A673 (cell line): ENCODE measurements at regions not wholly inside any gene's neighbourhood (a gene's known extent, or its start where the extent isn't known, plus 50 kb on each side); places are given as distances from the start of the nearest gene placed in this dataset.

ENCODE experiments used
- BruUV-seq: library from RNA; stranded (reverse); fragments of 400-500 nt; replicated peaks from 2 replicates; lab custom pipeline; 2021; lab: Mats Ljungman, UMichigan
- CTCF ChIA-PET: fragments of 300-600 bp; sonication (Branson Sonifier 250); formaldehyde crosslinking; loops from one replicate; lab custom pipeline; 2022; ENCODE audit warnings: antibody characterized with exemption; lab: Charles Lee
- POLR2A ChIA-PET: fragments of 300-600 bp; sonication (Branson Sonifier 250); formaldehyde crosslinking; loops from one replicate; lab custom pipeline; 2022; ENCODE audit warnings: antibody characterized with exemption; ENCODE audit not compliant: low non-redundant PET; lab: Charles Lee
- DNase-seq: peaks from one replicate; pipeline ENCODE4 v3.0.0-alpha.2; 2015; ENCODE audit warnings: low spot score
- H3K27ac ChIP-seq: fragments of 200-600 bp; sonication (generic); 2 replicates; pipeline ENCODE4 v1.5.1; 2016; ENCODE audit warnings: mixed run types, low read depth, mild to moderate bottlenecking, mixed read lengths, antibody characterized with exemption, low read length; ENCODE audit not compliant: poor library complexity, severe bottlenecking
- H3K27me3 ChIP-seq: fragments of 200-600 bp; sonication (generic); replicated peaks from 2 replicates; pipeline ENCODE4 v1.6.1; 2017; ENCODE audit warnings: mixed run types, low read depth, mild to moderate bottlenecking, mixed read lengths, antibody characterized with exemption, low read length; ENCODE audit not compliant: insufficient read depth, poor library complexity
- H3K36me3 ChIP-seq: fragments of 200-600 bp; sonication (generic); 2 replicates; pipeline ENCODE4 v1.6.1; 2016; ENCODE audit warnings: mixed run types, mild to moderate bottlenecking, mixed read lengths, antibody characterized with exemption, low read length; ENCODE audit not compliant: insufficient read depth, poor library complexity, severe bottlenecking
- H3K4me1 ChIP-seq: fragments of 200-600 bp; sonication (generic); 2 replicates; pipeline ENCODE4 v1.6.1; 2017; ENCODE audit warnings: mixed run types, mild to moderate bottlenecking, mixed read lengths, antibody characterized with exemption, low read length; ENCODE audit not compliant: insufficient read depth, poor library complexity, severe bottlenecking
- H3K4me3 ChIP-seq: fragments of 200-600 bp; sonication (generic); 2 replicates; pipeline ENCODE4 v1.5.1; 2016; ENCODE audit warnings: low read depth, mixed run types, mild to moderate bottlenecking, mixed read lengths, low read length; ENCODE audit not compliant: poor library complexity, severe bottlenecking
- H3K9me3 ChIP-seq: fragments of 200-600 bp; sonication (generic); 2 replicates; pipeline ENCODE4 v1.6.1; 2016; ENCODE audit warnings: mixed run types, low read depth, mild to moderate bottlenecking, mixed read lengths, antibody characterized with exemption, low read length; ENCODE audit not compliant: poor library complexity, severe bottlenecking
- EZH2 ChIP-seq: fragments of 200-600 bp; sonication (generic); IDR thresholded peaks from 2 replicates; pipeline ENCODE4 v1.6.1; 2017; ENCODE audit warnings: borderline replicate concordance, low read depth, mild to moderate bottlenecking, mixed read lengths, antibody characterized with exemption, low read length; ENCODE audit not compliant: poor library complexity, severe bottlenecking
- intact Hi-C: fragments of 100-400 bp; cut with micrococcal nuclease; formaldehyde crosslinking; loops from one replicate; pipeline ENCODE4 v1.10.0; 2022; ENCODE audit not compliant: unreplicated experiment
- TF ChIP-seq, protein P1 (sequence below): fragments of 300-800, 200-600 bp; sonication (generic); conservative IDR thresholded peaks from 2 replicates; pipeline ENCODE4 v1.5.1; 2017; ENCODE audit warnings: low read depth, mild to moderate bottlenecking, antibody characterized with exemption, low read length, moderate library complexity, mixed read lengths

DNA sequence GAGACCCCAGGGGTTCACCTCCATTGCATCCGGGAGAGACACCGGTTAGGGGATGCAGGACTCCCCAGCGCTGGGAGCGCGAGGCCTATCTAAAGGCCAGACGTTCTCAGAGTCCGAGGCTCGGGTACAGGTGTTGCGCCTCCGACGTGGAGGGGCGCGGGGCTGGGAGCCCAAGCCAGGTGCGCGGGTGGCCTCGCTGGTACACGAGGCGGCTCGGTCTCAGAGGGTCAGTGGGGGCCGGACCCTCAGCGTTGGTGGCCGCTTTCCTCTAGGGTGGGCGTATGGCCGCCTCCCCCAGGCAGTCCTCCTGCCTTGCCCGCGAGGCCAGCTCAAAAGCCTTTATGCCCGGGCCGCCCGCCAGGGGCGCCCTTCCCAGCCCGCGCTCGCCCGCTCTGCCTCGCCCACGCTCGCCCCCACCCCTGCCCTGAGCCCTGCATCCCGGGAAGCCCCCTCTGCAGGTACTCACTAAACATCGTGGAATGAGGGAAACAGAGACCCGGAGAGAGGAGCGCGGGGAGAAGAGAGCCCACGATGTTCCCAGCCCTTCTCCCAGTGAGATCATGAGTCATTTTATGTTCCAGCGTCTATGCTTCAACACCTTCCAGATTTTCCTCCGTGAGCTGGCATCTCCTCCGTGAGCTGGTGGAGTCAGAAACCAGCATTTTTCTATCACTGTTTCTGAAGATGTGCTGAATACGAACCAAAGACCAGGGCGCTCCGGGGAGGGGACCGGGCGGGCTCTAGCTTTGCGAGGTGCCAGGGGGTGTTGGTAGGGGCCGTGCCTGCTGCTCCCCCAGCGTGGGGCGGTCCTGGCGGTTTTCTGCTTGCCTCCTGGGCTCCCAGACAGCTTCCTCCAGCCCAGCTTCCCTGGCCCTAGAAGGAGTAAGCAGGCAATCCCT is 73.8 kb downstream of the DIO3 start:
- H3K27ac ChIP-seq, result no peak overlapping the region
- H3K36me3 ChIP-seq, result no peaks in the 10 kb centered on the region
- POLR2A ChIA-PET, result interaction anchor here (0.6 kb wide), 1 partner anchor 330 kb away, joined by 4 read pairs; no protein-coding TSS in a partner anchor
- BruUV-seq, result no TSS peak
- CTCF ChIA-PET, result interaction anchor here (0.6 kb wide), 1 partner anchor 555 kb away, joined by 3 read pairs; no protein-coding TSS in a partner anchor
- TF ChIP-seq, protein P1, sequence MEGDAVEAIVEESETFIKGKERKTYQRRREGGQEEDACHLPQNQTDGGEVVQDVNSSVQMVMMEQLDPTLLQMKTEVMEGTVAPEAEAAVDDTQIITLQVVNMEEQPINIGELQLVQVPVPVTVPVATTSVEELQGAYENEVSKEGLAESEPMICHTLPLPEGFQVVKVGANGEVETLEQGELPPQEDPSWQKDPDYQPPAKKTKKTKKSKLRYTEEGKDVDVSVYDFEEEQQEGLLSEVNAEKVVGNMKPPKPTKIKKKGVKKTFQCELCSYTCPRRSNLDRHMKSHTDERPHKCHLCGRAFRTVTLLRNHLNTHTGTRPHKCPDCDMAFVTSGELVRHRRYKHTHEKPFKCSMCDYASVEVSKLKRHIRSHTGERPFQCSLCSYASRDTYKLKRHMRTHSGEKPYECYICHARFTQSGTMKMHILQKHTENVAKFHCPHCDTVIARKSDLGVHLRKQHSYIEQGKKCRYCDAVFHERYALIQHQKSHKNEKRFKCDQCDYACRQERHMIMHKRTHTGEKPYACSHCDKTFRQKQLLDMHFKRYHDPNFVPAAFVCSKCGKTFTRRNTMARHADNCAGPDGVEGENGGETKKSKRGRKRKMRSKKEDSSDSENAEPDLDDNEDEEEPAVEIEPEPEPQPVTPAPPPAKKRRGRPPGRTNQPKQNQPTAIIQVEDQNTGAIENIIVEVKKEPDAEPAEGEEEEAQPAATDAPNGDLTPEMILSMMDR, result no peak
- TF ChIP-seq EZH2, result no peak
- no peaks in the 10 kb centered on the region for H3K4me1 ChIP-seq
- H3K4me3 ChIP-seq, result no peak overlapping the region
- H3K9me3 ChIP-seq, result no peaks in the 10 kb centered on the region
- intact Hi-C loops, result no loop called here
- peaks cover 42% of the 10 kb centered on the region for H3K27me3 ChIP-seq
- no peak for DNase-seq

DNA sequence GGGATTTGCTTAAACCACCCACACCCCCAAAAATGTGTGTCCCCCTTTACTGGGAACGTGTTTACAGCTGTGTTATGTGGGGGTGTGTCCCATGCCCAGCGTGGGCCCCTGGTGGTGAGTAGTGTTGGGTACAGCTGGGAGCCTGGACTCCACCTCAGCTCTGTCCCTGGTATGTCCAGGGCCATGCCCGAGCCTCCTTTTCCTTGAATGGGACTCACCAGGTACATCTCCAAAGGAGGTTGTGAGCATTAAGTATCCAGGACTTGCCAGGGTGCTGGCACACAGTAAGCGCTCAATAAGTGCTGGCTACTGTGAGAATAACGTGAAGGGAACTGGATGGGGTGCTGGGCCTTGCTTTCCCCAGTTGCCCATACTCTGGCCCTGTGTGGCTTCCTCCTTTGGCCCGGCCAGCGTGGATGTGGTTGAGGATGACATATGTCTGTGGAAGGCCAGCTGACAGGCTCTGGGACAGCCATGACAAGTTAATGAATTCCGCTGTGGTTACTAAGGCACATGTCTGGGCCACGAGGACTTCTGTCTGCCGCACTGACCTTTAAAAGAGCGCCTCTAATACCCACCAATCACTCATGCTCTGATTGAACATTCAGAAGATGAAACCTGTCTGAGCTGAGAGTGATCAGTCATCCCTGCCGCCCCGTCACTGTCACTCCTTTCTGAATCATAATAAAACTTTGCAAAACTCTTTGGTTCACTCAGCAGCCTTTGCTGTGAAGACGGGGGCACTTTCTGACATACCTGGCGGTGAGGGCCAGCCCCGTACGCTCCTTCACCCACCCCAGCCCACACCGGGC is 74.7 kb downstream of the DIO3 start:
- TF ChIP-seq, protein P1, result no peak
- TF ChIP-seq EZH2, result no peak
- no peak for DNase-seq
- ChIA-PET CTCF (no interaction called here), POLR2A (interaction anchor here (0.6 kb wide), 1 partner anchor 9 kb away, joined by 3 read pairs; no protein-coding TSS in a partner anchor)
- Histone ChIP-seq H3K36me3 (no peaks in the 10 kb centered on the region), H3K27ac (no peak overlapping the region), H3K4me3 (no peak overlapping the region), H3K27me3 (peaks cover 51% of the 10 kb centered on the region), H3K9me3 (no peaks in the 10 kb centered on the region), H3K4me1 (no peaks in the 10 kb centered on the region)
- intact Hi-C loops, result no loop called here
- no TSS peak for BruUV-seq

DNA sequence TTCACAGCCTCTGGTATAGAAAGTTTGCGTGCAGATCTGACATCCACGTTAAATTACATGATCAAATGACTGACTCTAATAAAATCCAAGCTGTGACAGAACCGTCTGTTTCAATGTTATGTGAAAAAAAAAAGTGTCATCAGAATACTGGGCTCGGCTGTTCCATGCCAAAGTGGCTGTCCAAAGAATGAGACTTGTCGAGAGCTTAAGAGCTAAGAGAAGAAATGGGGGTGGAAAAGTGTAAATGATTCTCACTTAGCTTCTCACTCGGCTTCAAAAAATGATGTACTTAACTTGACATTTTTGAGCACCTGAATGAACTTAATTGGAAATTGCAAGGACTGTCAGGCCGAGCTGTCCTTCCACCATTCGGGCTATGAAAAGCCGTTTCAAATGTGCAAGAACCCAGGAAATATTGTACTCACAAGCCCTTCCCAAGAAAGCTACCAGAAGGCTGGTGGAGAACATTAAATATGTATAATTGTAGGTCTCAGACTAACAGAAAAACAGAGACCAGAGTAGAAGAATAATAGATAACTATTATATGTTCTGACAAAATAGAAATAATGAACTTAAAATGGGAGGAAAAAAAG is 78.0 kb downstream of the DIO3 start:
- POLR2A ChIA-PET, result no interaction called here
- Histone ChIP-seq H3K27ac (no peak overlapping the region), H3K4me3 (no peak overlapping the region), H3K9me3 (no peaks in the 10 kb centered on the region), H3K4me1 (no peaks in the 10 kb centered on the region), H3K27me3 (peaks cover 77% of the 10 kb centered on the region), H3K36me3 (no peaks in the 10 kb centered on the region)
- intact Hi-C loops, result no loop called here
- CTCF ChIA-PET, result no interaction called here
- TF ChIP-seq EZH2, result no peak
- TF ChIP-seq, protein P1, result no peak
- BruUV-seq, result no TSS peak
- no peak for DNase-seq
